H1 (cell line): ENCODE measurements at regions not wholly inside any gene's neighbourhood (a gene's known extent, or its start where the extent isn't known, plus 50 kb on each side); places are given as distances from the start of the nearest gene placed in this dataset.

Source experiments
- CTCF ChIA-PET: fragments of 300-600 bp; sonication (Branson Sonifier 250); formaldehyde crosslinking; loops from one replicate; lab custom pipeline; 2021; ENCODE audit not compliant: partially characterized antibody; lab: Charles Lee
- POLR2A ChIA-PET: fragments of 300-600 bp; sonication (Branson Sonifier 250); formaldehyde crosslinking; loops from one replicate; lab custom pipeline; 2021; ENCODE audit warnings: inconsistent platforms; ENCODE audit not compliant: partially characterized antibody; lab: Charles Lee
- DNase-seq, 2 experiments: peaks; one replicate each; pipeline versions ENCODE4 v3.0.0 to v3.0.0-alpha.2; 2010 to 2022; ENCODE audit warnings: low spot score in 2 of 2, low read depth in 1 of 2, mixed read lengths in 1 of 2
- FAIRE-seq: peaks from 2 replicates; lab custom pipeline; 2011; peaks lifted over from hg19 to GRCh38; lab: Jason Lieb, UNC
- H2AFZ ChIP-seq: 2 replicates; pipeline ENCODE4 v1.8.1; 2012; ENCODE audit warnings: low read length, inconsistent platforms
- H2AK5ac ChIP-seq: 2 replicates; pipeline ENCODE4 v1.6.1; 2013; ENCODE audit warnings: low read depth, low read length
- H2BK120ac ChIP-seq: replicated peaks from 2 replicates; pipeline ENCODE3; 2013; ENCODE audit warnings: low read depth, low read length, inconsistent platforms
- H2BK12ac ChIP-seq: 2 replicates; pipeline ENCODE4 v1.6.1; 2013; ENCODE audit warnings: low read depth, low read length
- H2BK15ac ChIP-seq: 2 replicates; pipeline ENCODE4 v1.6.1; 2013; ENCODE audit warnings: low read length
- H2BK20ac ChIP-seq: 2 replicates; pipeline ENCODE4 v1.6.1; 2013; ENCODE audit warnings: low read length
- H2BK5ac ChIP-seq: 2 replicates; pipeline ENCODE4 v1.6.1; 2013; ENCODE audit warnings: low read depth, low read length
- H3K14ac ChIP-seq: 2 replicates; pipeline ENCODE4 v1.6.1; 2013; ENCODE audit warnings: inconsistent platforms; ENCODE audit not compliant: insufficient read length
- H3K18ac ChIP-seq: 2 replicates; pipeline ENCODE4 v1.6.1; 2013; ENCODE audit warnings: low read length; ENCODE audit errors: extremely low read depth
- H3K23ac ChIP-seq: 2 replicates; pipeline ENCODE4 v1.6.1; 2013; ENCODE audit warnings: inconsistent platforms; ENCODE audit not compliant: insufficient read length
- H3K23me2 ChIP-seq: 2 replicates; pipeline ENCODE4 v1.6.1; 2013; ENCODE audit warnings: low read depth, low read length
- H3K27ac ChIP-seq: 2 replicates; pipeline ENCODE4 v1.6.1; 2011; ENCODE audit warnings: low read depth, low read length, inconsistent platforms
- H3K27me3 ChIP-seq, 4 experiments: replicated peaks in 1 of 4; 1 replicate in 1 of 4; 2 replicates in 3 of 4; pipeline versions ENCODE4 v1.6.1 to v1.8.1; 2011 to 2013; ENCODE audit warnings: low read length in 3 of 4, mild to moderate bottlenecking in 3 of 4, inconsistent platforms in 2 of 4, mixed read lengths in 2 of 4, moderate library complexity in 1 of 4; ENCODE audit not compliant: control insufficient read depth in 3 of 4, insufficient read depth in 3 of 4; ENCODE audit errors: extremely low read depth in 1 of 4
- H3K36me3 ChIP-seq, 4 experiments: 2 replicates each; pipeline versions ENCODE4 v1.6.1 to v1.8.1; 2011 to 2013; ENCODE audit warnings: mild to moderate bottlenecking in 4 of 4, low read length in 3 of 4, moderate library complexity in 2 of 4, control low read depth in 1 of 4, inconsistent platforms in 1 of 4; ENCODE audit not compliant: insufficient read depth in 4 of 4, control insufficient read depth in 2 of 4
- H3K4ac ChIP-seq: replicated peaks from 2 replicates; pipeline ENCODE3; 2013; ENCODE audit warnings: low read length, low read depth, mixed read lengths, inconsistent platforms; ENCODE audit not compliant: insufficient read length
- H3K4me1 ChIP-seq, 4 experiments: replicated peaks in 1 of 4; 1 replicate in 1 of 4; 2 replicates in 3 of 4; pipeline versions ENCODE4 v1.6.1 to v1.8.1; 2011 to 2013; ENCODE audit warnings: low read length in 3 of 4, inconsistent platforms in 2 of 4, mixed read lengths in 1 of 4; ENCODE audit not compliant: insufficient read depth in 4 of 4, control insufficient read depth in 3 of 4
- H3K4me2 ChIP-seq, 2 experiments: 2 replicates each; pipeline versions ENCODE4 v1.6.1 to v1.8.1; 2011 to 2013; ENCODE audit warnings: low read depth in 2 of 2, low read length in 2 of 2, control low read depth in 1 of 2, inconsistent platforms in 1 of 2, mild to moderate bottlenecking in 1 of 2; ENCODE audit not compliant: insufficient read depth in 1 of 2
- H3K4me3 ChIP-seq, 4 experiments: fragments of 200-600, 300-600 bp in 1 of 4; sonication (generic), shearing (Covaris generic), sonication (Bioruptor Twin) in 1 of 4; 2 replicates each; pipeline versions ENCODE4 v1.5.1 to v1.8.1; 2011 to 2016; ENCODE audit warnings: low read length in 4 of 4, low read depth in 3 of 4, control low read depth in 2 of 4, inconsistent platforms in 2 of 4, mild to moderate bottlenecking in 2 of 4, mixed read lengths in 1 of 4, moderate library complexity in 1 of 4; ENCODE audit not compliant: insufficient read depth in 2 of 4; ENCODE audit errors: extremely low read depth in 1 of 4
- H3K56ac ChIP-seq: replicated peaks from 2 replicates; pipeline ENCODE3; 2013; ENCODE audit warnings: low read depth, mild to moderate bottlenecking, mixed read lengths, low read length, inconsistent platforms; ENCODE audit not compliant: insufficient read length
- H3K79me1 ChIP-seq: 2 replicates; pipeline ENCODE4 v1.6.1; 2013; ENCODE audit warnings: low read depth, low read length, control low read depth
- H3K79me2 ChIP-seq, 2 experiments: 2 replicates each; pipeline versions ENCODE4 v1.6.1 to v1.8.1; 2012 to 2013; ENCODE audit warnings: low read length in 2 of 2, mild to moderate bottlenecking in 2 of 2, inconsistent platforms in 1 of 2; ENCODE audit not compliant: insufficient read depth in 2 of 2, control insufficient read depth in 1 of 2
- H3K9ac ChIP-seq, 4 experiments: replicated peaks in 1 of 4; 1 replicate in 1 of 4; 2 replicates in 3 of 4; pipeline versions ENCODE4 v1.6.1 to v1.8.1; 2011 to 2013; ENCODE audit warnings: low read depth in 3 of 4, low read length in 3 of 4, control low read depth in 2 of 4, mild to moderate bottlenecking in 2 of 4, moderate library complexity in 2 of 4, inconsistent platforms in 1 of 4; ENCODE audit errors: extremely low read depth in 1 of 4
- H3K9me3 ChIP-seq, 2 experiments: 2 replicates each; pipeline versions ENCODE4 v1.6.1 to v1.8.1; 2012 to 2013; ENCODE audit warnings: mild to moderate bottlenecking in 2 of 2, moderate library complexity in 2 of 2, control low read depth in 1 of 2, inconsistent platforms in 1 of 2, low read depth in 1 of 2, low read length in 1 of 2, mixed read lengths in 1 of 2; ENCODE audit not compliant: insufficient read depth in 2 of 2
- H4K20me1 ChIP-seq, 2 experiments: replicated peaks in 1 of 2; 2 replicates each; pipeline versions ENCODE3 to v1.8.1; 2011 to 2013; ENCODE audit warnings: inconsistent platforms in 2 of 2, low read length in 2 of 2, mild to moderate bottlenecking in 1 of 2; ENCODE audit not compliant: insufficient read depth in 2 of 2, control insufficient read depth in 1 of 2
- H4K5ac ChIP-seq: 2 replicates; pipeline ENCODE4 v1.6.1; 2013; ENCODE audit warnings: low read length, low read depth, mixed read lengths, inconsistent platforms; ENCODE audit not compliant: insufficient read length
- H4K8ac ChIP-seq: 2 replicates; pipeline ENCODE4 v1.8.0; 2013; ENCODE audit warnings: mild to moderate bottlenecking, moderate library complexity, low read length, inconsistent platforms; ENCODE audit not compliant: insufficient read depth; ENCODE audit errors: extremely low read depth
- H4K91ac ChIP-seq: replicated peaks from 2 replicates; pipeline ENCODE3; 2013; ENCODE audit warnings: low read length, mixed read lengths, inconsistent platforms; ENCODE audit not compliant: insufficient read length
- CHD1 ChIP-seq: IDR thresholded peaks from 2 replicates; pipeline ENCODE4 v1.6.1; 2012; ENCODE audit warnings: low read depth, low read length, improper control_type of control experiment
- EGR1 ChIP-seq: IDR thresholded peaks from 2 replicates; pipeline ENCODE4 v1.6.1; 2011; ENCODE audit warnings: low read depth, low read length, borderline replicate concordance
- EZH2 ChIP-seq: fragments of 200-600 bp; sonication (generic); IDR thresholded peaks from 2 replicates; pipeline ENCODE4 v1.7.1; 2012; ENCODE audit warnings: low read depth, mild to moderate bottlenecking, moderate library complexity, low read length, inconsistent platforms; ENCODE audit not compliant: severe bottlenecking
- FOSL1 ChIP-seq: IDR thresholded peaks from 2 replicates; pipeline ENCODE4 v1.6.1; 2011; ENCODE audit warnings: mild to moderate bottlenecking, low read depth, low read length, moderate library complexity; ENCODE audit not compliant: insufficient read depth
- HDAC2 ChIP-seq, 2 experiments: fragments of 300-600 bp in 1 of 2; sonication (generic) in 1 of 2; IDR thresholded peaks; 2 replicates each; pipeline ENCODE4 v1.6.1; 2011 to 2012; ENCODE audit warnings: low read depth in 2 of 2, low read length in 2 of 2, mild to moderate bottlenecking in 2 of 2, moderate library complexity in 2 of 2, borderline replicate concordance in 1 of 2, inconsistent platforms in 1 of 2
- KDM4A ChIP-seq: IDR thresholded peaks from one replicate; pipeline ENCODE4 v1.7.1; 2012; ENCODE audit warnings: low read depth, mild to moderate bottlenecking, moderate library complexity, low read length, inconsistent platforms; ENCODE audit not compliant: severe bottlenecking
- MAFK ChIP-seq: IDR thresholded peaks from 2 replicates; pipeline ENCODE4 v1.6.1; 2012; ENCODE audit warnings: low read depth, mild to moderate bottlenecking, improper control_type of control experiment, low read length
- NRF1 ChIP-seq: IDR thresholded peaks from 2 replicates; pipeline ENCODE4 v1.6.1; 2011; ENCODE audit warnings: mild to moderate bottlenecking, low read depth, low read length, improper control_type of control experiment
- SAP30 ChIP-seq: fragments of 300-600 bp; sonication (generic); IDR thresholded peaks from 2 replicates; pipeline ENCODE4 v1.7.1; 2012; ENCODE audit warnings: low read length, moderate library complexity, mild to moderate bottlenecking, inconsistent platforms; ENCODE audit not compliant: insufficient read depth, insufficient replicate concordance
- SRF ChIP-seq: IDR thresholded peaks from 2 replicates; pipeline ENCODE4 v1.6.1; 2011; ENCODE audit warnings: mild to moderate bottlenecking, low read depth, low read length, moderate library complexity
- TAF1 ChIP-seq: IDR thresholded peaks from 2 replicates; pipeline ENCODE4 v1.6.1; 2011; ENCODE audit warnings: mild to moderate bottlenecking, low read depth, low read length
- USF2 ChIP-seq: IDR thresholded peaks from 2 replicates; pipeline ENCODE4 v1.6.1; 2011; ENCODE audit warnings: low read length, improper control_type of control experiment
- YY1 ChIP-seq: IDR thresholded peaks from 2 replicates; pipeline ENCODE4 v1.6.1; 2011; ENCODE audit warnings: low read depth, mild to moderate bottlenecking, low read length
- ZNF274 ChIP-seq: IDR thresholded peaks from 2 replicates; pipeline ENCODE4 v1.7.0; 2012; ENCODE audit warnings: low read length, borderline replicate concordance; ENCODE audit errors: extremely low read depth

GRCh38 chr12:45575417-45575816 lies 154.1 kb upstream of the ARID2 start:
- no peak overlapping the region for H3K27ac ChIP-seq
- ChIA-PET CTCF (interaction anchor here (0.6 kb wide), 2 partner anchors 20 to 591 kb away, joined by 3 to 4 read pairs; no protein-coding TSS in a partner anchor), POLR2A (interaction anchor here (1.5 kb wide), 1 partner anchor 9 kb away, joined by 3 read pairs; no protein-coding TSS in a partner anchor)
- H3K14ac ChIP-seq, result no peak overlapping the region
- no peak overlapping the region for H4K8ac ChIP-seq
- no peak overlapping the region for H3K56ac ChIP-seq
- H4K5ac ChIP-seq, result no peak overlapping the region
- no peak overlapping the region for H2BK20ac ChIP-seq
- no peaks in the 10 kb centered on the region for H3K9me3 ChIP-seq
- H3K4ac ChIP-seq, result no peak overlapping the region
- no peak overlapping the region for H2BK5ac ChIP-seq
- H2BK12ac ChIP-seq, result no peak overlapping the region
- H3K4me2 ChIP-seq, result no peak overlapping the region
- peaks cover 0 to 6% (median 0%) of the 10 kb centered on the region in 4 experiments; a peak in 1 of 7 replicates for H3K4me1 ChIP-seq
- H3K9ac ChIP-seq, result no peak overlapping the region
- H3K36me3 ChIP-seq, result no peaks in the 10 kb centered on the region
- H2AFZ ChIP-seq, result 0 out of 2 replicates have a peak overlapping the region, but pooled peaks have one; percentile 59
- no peaks in the 10 kb centered on the region for H4K20me1 ChIP-seq
- DNase-seq (no peak), FAIRE-seq (peak; percentile 50)
- no peak overlapping the region for H2AK5ac ChIP-seq
- no peaks in the 10 kb centered on the region for H3K79me1 ChIP-seq
- no peak overlapping the region for H3K23ac ChIP-seq
- no peak overlapping the region for H2BK15ac ChIP-seq
- H4K91ac ChIP-seq, result no peak overlapping the region
- H2BK120ac ChIP-seq, result no peak overlapping the region
- no peak overlapping the region for H3K18ac ChIP-seq
- H3K4me3 ChIP-seq, result no peak overlapping the region
- H3K27me3 ChIP-seq, result no peaks in the 10 kb centered on the region
- no peaks in the 10 kb centered on the region; the same call in 1 of the 2 replicates for H3K23me2 ChIP-seq
- no peaks in the 10 kb centered on the region for H3K79me2 ChIP-seq
- TF ChIP-seq USF2 (no peak), EZH2 (no peak), CHD1 (no peak), YY1 (no peak), SRF (no peak), FOSL1 (no peak), SAP30 (no peak), HDAC2 (IDR thresholded peaks at IDR 0.05; ENCODE audit: borderline replicate concordance in 1 of 2, low read depth in 2 of 2, low read length in 2 of 2) (no peak), KDM4A (no peak), ZNF274 (no peak), EGR1 (no peak), NRF1 (no peak), TAF1 (no peak), MAFK (no peak)
